ENCODE measurements at regions not wholly inside any gene's neighbourhood (a gene's known extent, or its start where the extent isn't known, plus 50 kb on each side); places are given as distances from the start of the nearest gene placed in this dataset.

DNA sequence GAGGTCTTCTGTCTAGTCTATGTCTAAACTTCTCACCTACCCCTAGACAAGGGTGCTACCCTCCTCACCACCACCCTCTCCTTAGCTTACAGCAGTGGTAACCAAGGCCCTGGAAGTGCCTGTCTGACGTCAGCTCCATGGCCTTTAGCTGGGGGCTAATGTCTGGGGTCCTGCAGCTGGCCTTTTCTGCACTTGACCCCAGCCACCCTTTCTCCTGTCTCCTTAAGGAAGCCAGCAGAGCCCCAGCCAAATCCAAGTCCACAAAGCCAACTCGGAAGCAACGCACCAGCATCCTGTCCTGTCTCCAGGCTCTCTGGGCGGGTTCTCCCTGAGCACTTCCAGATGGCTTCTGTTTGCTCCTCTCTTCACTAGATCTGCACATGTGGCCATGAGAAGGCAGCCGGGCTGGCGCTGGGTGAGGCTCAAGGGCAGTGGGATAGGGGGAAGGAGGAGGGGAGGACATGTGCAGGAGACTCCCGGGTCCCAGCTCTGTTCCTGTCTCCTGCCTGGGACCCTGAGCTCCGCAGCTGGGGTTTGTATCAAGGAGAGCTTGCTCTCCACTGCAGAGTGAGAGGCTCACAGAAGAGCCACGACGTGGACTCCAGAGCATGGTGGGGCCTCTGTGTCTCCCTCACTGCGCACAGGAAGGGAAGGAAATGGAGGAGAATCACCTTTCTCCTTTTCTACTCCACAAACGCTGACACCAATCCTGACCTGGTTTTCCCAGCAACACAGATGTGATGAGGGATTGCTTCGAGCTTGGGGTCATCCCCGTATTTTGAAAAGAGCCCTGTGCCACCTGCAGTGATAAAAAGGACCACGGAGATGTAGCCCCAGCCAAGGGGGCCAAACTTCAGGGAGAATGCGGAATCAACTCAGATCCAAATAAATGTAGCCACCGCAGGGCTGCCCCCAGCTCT, 204.2 kb downstream of the USP12 start:
- TF ChIP-seq, protein P1, sequence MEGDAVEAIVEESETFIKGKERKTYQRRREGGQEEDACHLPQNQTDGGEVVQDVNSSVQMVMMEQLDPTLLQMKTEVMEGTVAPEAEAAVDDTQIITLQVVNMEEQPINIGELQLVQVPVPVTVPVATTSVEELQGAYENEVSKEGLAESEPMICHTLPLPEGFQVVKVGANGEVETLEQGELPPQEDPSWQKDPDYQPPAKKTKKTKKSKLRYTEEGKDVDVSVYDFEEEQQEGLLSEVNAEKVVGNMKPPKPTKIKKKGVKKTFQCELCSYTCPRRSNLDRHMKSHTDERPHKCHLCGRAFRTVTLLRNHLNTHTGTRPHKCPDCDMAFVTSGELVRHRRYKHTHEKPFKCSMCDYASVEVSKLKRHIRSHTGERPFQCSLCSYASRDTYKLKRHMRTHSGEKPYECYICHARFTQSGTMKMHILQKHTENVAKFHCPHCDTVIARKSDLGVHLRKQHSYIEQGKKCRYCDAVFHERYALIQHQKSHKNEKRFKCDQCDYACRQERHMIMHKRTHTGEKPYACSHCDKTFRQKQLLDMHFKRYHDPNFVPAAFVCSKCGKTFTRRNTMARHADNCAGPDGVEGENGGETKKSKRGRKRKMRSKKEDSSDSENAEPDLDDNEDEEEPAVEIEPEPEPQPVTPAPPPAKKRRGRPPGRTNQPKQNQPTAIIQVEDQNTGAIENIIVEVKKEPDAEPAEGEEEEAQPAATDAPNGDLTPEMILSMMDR (conservative IDR thresholded peaks at IDR 0.05; ENCODE audit: low read depth, low read length): no peak
- no peak for TF ChIP-seq EZH2 (IDR thresholded peaks at IDR 0.05; ENCODE audit: borderline replicate concordance, low read depth, low read length, poor library complexity, severe bottlenecking)
